ENCODE measurements at regions not wholly inside any gene's neighbourhood (a gene's known extent, or its start where the extent isn't known, plus 50 kb on each side); places are given as distances from the start of the nearest gene placed in this dataset.
"Not testable (repeated sequence)": the region's sequence is repeated elsewhere in the genome, so short reads cannot be mapped to it uniquely, and the experiment has no call there.

GRCh38 chr10:64113792-64114191, 592.6 kb downstream of the REEP3 start:
- Mint-ChIP-seq H3K4me3 (no peak overlapping the region), H3K36me3 (ENCODE audit: insufficient read depth in 2 of 2) (no peaks in the 10 kb centered on the region), H3K9me3 (no peaks in the 10 kb centered on the region), H3K27me3 (ENCODE audit: low read depth) (no peaks in the 10 kb centered on the region), H3K27ac (no peak overlapping the region), H3K4me1 (ENCODE audit: low read depth) (peaks cover 6% of the 10 kb centered on the region)
- DNase-seq (no peak), ATAC-seq (replicated peaks in 1 of 2) (no peak)

DNA sequence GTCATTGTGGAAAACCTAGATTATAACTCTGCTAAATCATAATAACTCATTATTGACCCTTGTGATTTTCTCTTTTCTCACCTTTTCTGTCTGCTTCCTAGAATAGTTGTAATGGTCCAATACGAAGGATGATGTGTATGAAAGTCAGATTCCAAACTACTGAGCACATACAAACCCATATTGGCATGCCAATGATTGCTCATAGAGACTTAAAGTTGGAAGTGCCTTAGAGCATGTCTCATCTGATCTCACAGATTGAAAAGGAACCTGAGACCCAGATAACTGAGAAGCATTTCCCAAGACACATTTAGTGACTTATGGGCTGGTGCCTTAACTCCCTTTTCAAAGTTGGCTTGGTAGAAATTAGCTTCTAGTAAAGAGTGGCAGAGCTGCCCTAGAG, 594.3 kb downstream of the REEP3 start:
- Mint-ChIP-seq H3K27me3 (ENCODE audit: low read depth) (no peaks in the 10 kb centered on the region), H3K36me3 (ENCODE audit: insufficient read depth in 2 of 2) (no peaks in the 10 kb centered on the region), H3K9me3 (no peaks in the 10 kb centered on the region), H3K4me1 (ENCODE audit: low read depth) (peaks cover 6% of the 10 kb centered on the region), H3K27ac (no peak overlapping the region), H3K4me3 (no peak overlapping the region)
- no peak for ATAC-seq (replicated peaks in 1 of 2)
- no peak for DNase-seq

GRCh38 chr10:64115908-64116643, 594.9 kb downstream of the REEP3 start:
- peaks cover 6% of the 10 kb centered on the region for H3K4me1 Mint-ChIP-seq (ENCODE audit: low read depth)
- DNase-seq (peak in 1 of 2 donors; percentile 2), ATAC-seq (replicated peaks in 1 of 2) (no peak)
- no peak overlapping the region for H3K27ac Mint-ChIP-seq
- no peaks in the 10 kb centered on the region for H3K9me3 Mint-ChIP-seq
- no peaks in the 10 kb centered on the region for H3K27me3 Mint-ChIP-seq (ENCODE audit: low read depth)
- H3K36me3 Mint-ChIP-seq (ENCODE audit: insufficient read depth in 2 of 2): no peaks in the 10 kb centered on the region
- no peak overlapping the region for H3K4me3 Mint-ChIP-seq

- Mint-ChIP-seq H3K27me3 (ENCODE audit: low read depth) (no peaks in the 10 kb centered on the region), H3K36me3 (ENCODE audit: insufficient read depth in 2 of 2) (no peaks in the 10 kb centered on the region), H3K27ac (no peak overlapping the region), H3K9me3 (no peaks in the 10 kb centered on the region), H3K4me3 (no peak overlapping the region), H3K4me1 (ENCODE audit: low read depth) (peaks cover 6% of the 10 kb centered on the region)
- DNase-seq (no peak), ATAC-seq (replicated peaks in 1 of 2) (no peak)
Observed at GRCh38 chr10:64116707-64117106, 595.5 kb downstream of the REEP3 start.

GRCh38 chr10:64118736-64119135, 597.5 kb downstream of the REEP3 start:
- Mint-ChIP-seq H3K9me3 (no peaks in the 10 kb centered on the region), H3K36me3 (ENCODE audit: insufficient read depth in 2 of 2) (no peaks in the 10 kb centered on the region), H3K4me1 (ENCODE audit: low read depth) (no peaks in the 10 kb centered on the region), H3K27me3 (ENCODE audit: low read depth) (no peaks in the 10 kb centered on the region), H3K4me3 (no peak overlapping the region), H3K27ac (no peak overlapping the region)
- no peak for ATAC-seq (replicated peaks in 1 of 2)
- no peak for DNase-seq

DNA sequence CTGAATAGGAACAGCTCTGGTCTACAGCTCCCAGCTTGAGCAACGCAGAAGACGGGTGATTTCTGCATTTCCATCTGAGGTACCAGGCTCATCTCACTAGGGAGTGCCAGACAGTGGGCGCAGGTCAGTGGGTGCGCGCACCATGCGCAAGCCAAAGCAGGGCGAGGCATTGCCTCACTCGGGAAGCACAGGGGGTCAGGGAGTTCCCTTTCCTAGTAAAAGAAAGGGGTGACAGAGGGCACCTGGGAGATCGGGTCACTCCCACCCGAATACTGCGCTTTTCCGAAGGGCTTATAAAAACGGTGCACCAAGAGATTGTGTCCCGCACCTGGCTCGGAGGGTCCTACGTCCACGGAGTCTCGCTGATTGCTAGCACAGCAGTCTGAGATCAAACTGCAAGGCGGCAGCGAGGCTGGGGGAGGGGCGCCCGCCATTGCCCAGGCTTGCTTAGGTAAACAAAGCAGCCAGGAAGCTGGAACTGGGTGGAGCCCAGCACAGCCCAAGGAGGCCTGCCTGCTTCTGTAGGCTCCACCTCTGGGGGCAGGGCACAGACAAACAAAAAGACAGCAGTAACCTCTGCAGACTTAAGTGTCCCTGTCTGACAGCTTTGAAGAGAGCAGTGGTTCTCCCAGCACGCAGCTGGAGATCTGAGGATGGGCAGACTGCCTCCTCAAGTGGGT, 599.2 kb downstream of the REEP3 start:
- not testable (repeated sequence) for H3K36me3 Mint-ChIP-seq (ENCODE audit: insufficient read depth in 2 of 2); H3K4me1 Mint-ChIP-seq (ENCODE audit: low read depth); H3K9me3 Mint-ChIP-seq; H3K27ac Mint-ChIP-seq; ATAC-seq (replicated peaks in 1 of 2); H3K4me3 Mint-ChIP-seq; DNase-seq; H3K27me3 Mint-ChIP-seq (ENCODE audit: low read depth)

GRCh38 chr10:64130152-64130551, 609.0 kb downstream of the REEP3 start:
- no peak for DNase-seq
- Mint-ChIP-seq H3K36me3 (ENCODE audit: insufficient read depth in 2 of 2) (no peaks in the 10 kb centered on the region), H3K27me3 (ENCODE audit: low read depth) (no peaks in the 10 kb centered on the region), H3K27ac (no peak overlapping the region), H3K4me3 (no peak overlapping the region), H3K4me1 (ENCODE audit: low read depth) (no peaks in the 10 kb centered on the region), H3K9me3 (peaks cover 0 to 2% of the 10 kb centered on the region in 2 donors)
- no peak for ATAC-seq (replicated peaks in 1 of 2)

- no peaks in the 10 kb centered on the region for H3K4me1 Mint-ChIP-seq (ENCODE audit: low read depth)
- H3K27me3 Mint-ChIP-seq (ENCODE audit: low read depth): no peaks in the 10 kb centered on the region
- ATAC-seq (replicated peaks in 1 of 2): no peak
- no peak overlapping the region for H3K4me3 Mint-ChIP-seq
- H3K9me3 Mint-ChIP-seq: no peaks in the 10 kb centered on the region
- no peak for DNase-seq
- H3K27ac Mint-ChIP-seq: no peak overlapping the region
- H3K36me3 Mint-ChIP-seq (ENCODE audit: insufficient read depth in 2 of 2): no peaks in the 10 kb centered on the region
Observed at GRCh38 chr10:64134676-64135075, 613.5 kb downstream of the REEP3 start.

GRCh38 chr10:64142395-64142794, 621.2 kb downstream of the REEP3 start:
- ATAC-seq (replicated peaks in 1 of 2) (no peak), DNase-seq (no peak)
- H3K9me3 Mint-ChIP-seq: no peaks in the 10 kb centered on the region
- peaks cover 2% of the 10 kb centered on the region for H3K27me3 Mint-ChIP-seq (ENCODE audit: low read depth)
- H3K4me1 Mint-ChIP-seq (ENCODE audit: low read depth): no peaks in the 10 kb centered on the region
- no peak overlapping the region for H3K4me3 Mint-ChIP-seq
- no peaks in the 10 kb centered on the region for H3K36me3 Mint-ChIP-seq (ENCODE audit: insufficient read depth in 2 of 2)
- H3K27ac Mint-ChIP-seq: no peak overlapping the region

DNA sequence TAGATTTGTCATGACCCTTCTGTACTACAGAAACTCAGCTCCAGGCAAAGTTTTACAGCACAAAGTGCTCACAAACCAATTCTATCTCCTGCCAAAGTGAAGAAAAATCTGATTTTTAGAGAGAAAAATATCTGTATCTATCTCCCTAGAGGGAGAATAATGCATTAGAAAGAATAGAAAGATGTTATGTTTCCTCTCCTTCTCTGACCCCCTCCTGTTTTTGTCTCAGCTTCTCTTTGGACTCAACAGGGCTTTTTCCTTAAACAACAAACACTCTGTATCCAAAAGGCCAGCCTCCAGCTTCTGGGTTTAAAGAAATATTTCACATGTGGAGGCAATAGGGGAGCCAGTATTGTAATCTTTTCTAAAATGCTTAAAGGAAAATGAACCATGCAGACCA, 627.4 kb downstream of the REEP3 start:
- no peaks in the 10 kb centered on the region for H3K4me1 Mint-ChIP-seq (ENCODE audit: low read depth)
- no peaks in the 10 kb centered on the region for H3K9me3 Mint-ChIP-seq
- DNase-seq (no peak), ATAC-seq (replicated peaks in 1 of 2) (no peak)
- no peaks in the 10 kb centered on the region for H3K36me3 Mint-ChIP-seq (ENCODE audit: insufficient read depth in 2 of 2)
- no peak overlapping the region for H3K27ac Mint-ChIP-seq
- H3K4me3 Mint-ChIP-seq: no peak overlapping the region
- peaks cover 4% of the 10 kb centered on the region for H3K27me3 Mint-ChIP-seq (ENCODE audit: low read depth)

DNA sequence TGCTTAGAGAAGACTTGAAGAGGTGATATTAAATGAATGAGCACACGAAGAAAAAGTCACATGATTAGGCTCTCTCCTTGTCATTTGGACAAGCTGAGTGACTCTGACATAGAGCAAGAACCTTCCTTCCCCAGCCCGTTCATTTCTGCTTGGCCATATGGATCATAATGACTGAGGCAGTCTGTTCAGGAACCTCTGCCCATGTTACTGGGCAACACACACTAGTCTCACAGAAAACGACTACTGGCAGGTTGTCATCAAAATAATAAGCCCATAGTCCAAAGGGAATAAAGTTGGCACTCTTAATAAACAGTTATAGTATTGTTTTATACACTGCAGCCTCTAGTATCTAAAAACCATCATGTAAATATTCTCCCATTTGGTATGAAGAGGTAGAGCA, 635.0 kb downstream of the REEP3 start:
- H3K4me1 Mint-ChIP-seq (ENCODE audit: low read depth): no peaks in the 10 kb centered on the region
- DNase-seq: no peak
- no peak overlapping the region for H3K4me3 Mint-ChIP-seq
- no peak overlapping the region for H3K27ac Mint-ChIP-seq
- H3K9me3 Mint-ChIP-seq: peaks cover 0 to 6% of the 10 kb centered on the region in 2 donors
- no peak for ATAC-seq (replicated peaks in 1 of 2)
- H3K36me3 Mint-ChIP-seq (ENCODE audit: insufficient read depth in 2 of 2): no peaks in the 10 kb centered on the region
- H3K27me3 Mint-ChIP-seq (ENCODE audit: low read depth): no peaks in the 10 kb centered on the region

DNA sequence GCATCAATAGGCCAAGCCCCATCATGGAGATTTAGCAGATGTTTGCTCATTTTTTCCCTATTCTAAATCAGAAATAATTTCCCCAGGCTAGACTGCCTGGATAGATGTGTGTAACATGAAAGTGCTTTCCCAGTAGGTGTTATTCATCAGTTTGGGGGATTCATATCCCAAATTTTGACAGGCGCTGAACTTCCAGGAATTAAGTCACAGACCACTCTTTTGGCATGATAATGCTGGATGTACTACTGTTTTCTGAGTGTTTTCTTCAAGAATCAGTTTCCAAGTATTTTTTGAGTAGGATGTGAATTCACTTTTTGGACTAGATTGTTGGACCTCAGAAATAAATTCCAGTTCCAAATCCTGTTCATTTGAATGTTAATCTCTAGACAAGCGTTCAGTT, 637.4 kb downstream of the REEP3 start:
- Mint-ChIP-seq H3K9me3 (peaks cover 0 to 6% of the 10 kb centered on the region in 2 donors), H3K4me3 (no peak overlapping the region), H3K4me1 (ENCODE audit: low read depth) (no peaks in the 10 kb centered on the region), H3K27ac (no peak overlapping the region), H3K27me3 (ENCODE audit: low read depth) (no peaks in the 10 kb centered on the region), H3K36me3 (ENCODE audit: insufficient read depth in 2 of 2) (no peaks in the 10 kb centered on the region)
- DNase-seq: no peak
- no peak for ATAC-seq (replicated peaks in 1 of 2)

GRCh38 chr10:64159910-64160872, 639.0 kb downstream of the REEP3 start:
- H3K4me1 Mint-ChIP-seq (ENCODE audit: low read depth): no peaks in the 10 kb centered on the region
- DNase-seq: no peak
- no peak overlapping the region for H3K27ac Mint-ChIP-seq
- no peaks in the 10 kb centered on the region for H3K27me3 Mint-ChIP-seq (ENCODE audit: low read depth)
- H3K4me3 Mint-ChIP-seq: no peak overlapping the region
- H3K9me3 Mint-ChIP-seq: peaks cover 0 to 1% of the 10 kb centered on the region in 2 donors
- ATAC-seq (replicated peaks in 1 of 2): no peak
- H3K36me3 Mint-ChIP-seq (ENCODE audit: insufficient read depth in 2 of 2): no peaks in the 10 kb centered on the region
